Transverse colon (tissue), 4 donors: ENCODE measurements at regions not wholly inside any gene's neighbourhood (a gene's known extent, or its start where the extent isn't known, plus 50 kb on each side); places are given as distances from the start of the nearest gene placed in this dataset.
"Not testable (repeated sequence)": the region's sequence is repeated elsewhere in the genome, so short reads cannot be mapped to it uniquely, and the experiment has no call there.

Experiments used
- DNase-seq: peaks from one replicate; pipeline ENCODE4 v3.0.0-alpha.2; 2019
- H3K27ac ChIP-seq, 4 donors: fragments of 200-600 bp; sonication (generic); 2 replicates each; pipeline ENCODE4 v1.5.1; 2016 to 2018; ENCODE audit warnings: inconsistent platforms in 4 of 4
- H3K27me3 ChIP-seq: fragments of 200-600 bp; sonication (generic); 2 replicates; pipeline ENCODE4 v1.5.1; 2017; ENCODE audit warnings: inconsistent platforms
- H3K36me3 ChIP-seq, 4 donors: fragments of 200-600 bp; sonication (generic); 2 replicates each; pipeline ENCODE4 v1.5.1; 2017 to 2019; ENCODE audit warnings: inconsistent platforms in 4 of 4
- H3K4me1 ChIP-seq, 4 donors: fragments of 200-600 bp; sonication (generic); 2 replicates each; pipeline ENCODE4 v1.5.1; 2017 to 2020; ENCODE audit warnings: inconsistent platforms in 4 of 4
- H3K4me3 ChIP-seq, 4 donors: fragments of 200-600 bp; sonication (generic); 1 replicate in 1 of 4; 2 replicates in 3 of 4; pipeline versions ENCODE4 v1.5.1 to v1.6.1; 2017 to 2019; ENCODE audit warnings: inconsistent platforms in 4 of 4
- H3K9me3 ChIP-seq, 2 donors: fragments of 200-600 bp; sonication (generic); 2 replicates each; pipeline ENCODE4 v1.5.1; 2017 to 2019; ENCODE audit warnings: inconsistent platforms in 2 of 2
- EP300 ChIP-seq: sonication (generic); formaldehyde crosslinking; IDR thresholded peaks from one replicate; pipeline ENCODE4 v1.6.1; 2017; ENCODE audit warnings: antibody characterized with exemption, low read depth
- POLR2A ChIP-seq: fragments of 450-650 bp; IDR thresholded peaks from one replicate; pipeline ENCODE4 v1.6.1; 2016; ENCODE audit warnings: antibody characterized with exemption, mild to moderate bottlenecking, moderate library complexity
- POLR2AphosphoS5 ChIP-seq, 3 donors: sonication (generic); formaldehyde crosslinking; IDR thresholded peaks; one replicate each; pipeline ENCODE4 v1.6.1; 2016; ENCODE audit warnings: antibody characterized with exemption in 3 of 3
- WGBS, 2 donors: methylation state at CpG; one replicate each; pipeline ENCODE4 v1.1.5; 2018; ENCODE audit warnings: low coverage in 1 of 2; 5-methylcytosine and 5-hydroxymethylcytosine counted together
- in situ Hi-C, 4 donors: fragments of 200-750 bp; cut with MboI; loops; one replicate each; pipeline versions ENCODE4 v1.15.0 to v1.15.1; 2017; ENCODE audit warnings: low sequenced_read_pairs in 3 of 4, low pct_ligation_motif_present in 1 of 4, low pct_unique_long_range_greater_than_20kb in 1 of 4
- intact Hi-C: fragments of 100-400 bp; cut with DNase I; formaldehyde crosslinking; loops from one replicate; pipeline ENCODE4 v1.15.1; 2023; ENCODE audit warnings: low total_unique reads
- TF ChIP-seq, protein P1 (sequence below), 5 experiments: fragments of 200-600 bp in 3 of 5; fragments of 450-650 bp in 2 of 5; sonication (generic) in 3 of 5; IDR thresholded peaks; 1 replicate in 2 of 5; 2 replicates in 3 of 5; pipeline ENCODE4 v1.5.1; 2016 to 2017; ENCODE audit warnings: antibody characterized with exemption in 5 of 5, inconsistent platforms in 3 of 5, mild to moderate bottlenecking in 2 of 5, moderate library complexity in 1 of 5

DNA sequence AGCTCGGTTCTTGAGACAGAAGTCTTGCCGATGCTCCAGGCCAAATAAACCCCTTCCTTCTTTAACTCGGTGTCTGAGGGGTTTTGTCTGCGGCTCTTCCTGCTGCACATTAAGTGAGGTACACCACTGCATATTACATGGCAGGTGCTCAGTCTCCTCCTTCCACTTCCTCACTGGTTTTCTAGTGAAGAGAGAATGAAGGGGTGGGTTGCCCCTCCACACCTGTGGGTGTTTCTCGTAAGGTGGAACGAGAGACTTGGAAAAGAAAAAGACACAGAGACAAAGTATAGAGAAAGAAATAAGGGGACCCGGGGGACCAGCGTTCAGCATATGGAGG lies 138.0 kb downstream of the OR2B2 start:
- Histone ChIP-seq H3K4me1 (peaks cover 0 to 60% (median 30%) of the 10 kb centered on the region in 4 donors), H3K27ac (peak overlapping the region; percentile 79 to 89 (median 87)), H3K27me3 (peaks cover 20% of the 10 kb centered on the region)
- H3K36me3 ChIP-seq, H3K9me3 ChIP-seq, intact Hi-C loops, DNase-seq, H3K4me3 ChIP-seq: not testable (repeated sequence)
- WGBS, 2 donors, result 58 to 64% methylated on average over 7 to 8 of the region's 8 CpGs
- TF ChIP-seq POLR2A, result peak; percentile 16
- in situ Hi-C loops, result loop anchor here in 3 of 4 donors (10.0 to 25.0 kb wide), 3 partner anchors 121 to 462 kb away; partner anchors contain the start of gene POM121L2 (in 1 of the 3)

DNA sequence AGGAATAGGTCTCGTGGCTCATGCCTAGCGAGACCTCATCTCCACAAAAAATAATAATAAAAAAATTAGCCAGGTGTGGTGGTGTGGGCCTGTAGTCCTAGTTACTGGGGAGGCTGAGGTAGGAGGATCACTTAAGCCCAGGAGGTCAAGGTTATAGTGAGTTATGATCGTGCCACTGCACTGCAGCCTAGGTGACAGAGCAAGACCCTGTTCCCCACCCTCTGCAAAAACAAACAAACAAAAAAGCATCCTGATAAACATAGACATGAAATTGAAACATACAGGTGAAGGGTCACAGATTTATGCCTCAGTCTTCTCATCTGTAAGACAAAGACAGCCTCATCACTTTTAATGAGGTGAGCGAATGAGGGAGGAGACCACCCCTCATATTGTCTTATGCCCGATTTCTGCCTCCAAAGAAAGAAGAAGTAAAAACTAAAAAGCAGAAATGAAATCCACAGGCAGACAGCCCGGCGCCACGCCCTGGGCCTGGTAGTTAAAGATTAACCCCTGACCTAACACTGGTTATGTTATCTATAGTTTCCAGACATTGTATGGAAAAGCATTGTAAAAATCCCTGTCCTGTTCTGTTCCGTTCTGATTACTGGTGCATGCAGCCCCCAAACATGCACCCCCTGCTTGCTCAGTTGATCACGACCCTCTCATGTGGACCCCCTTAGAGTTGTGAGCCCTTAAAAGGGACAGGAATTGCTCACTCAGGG lies 138.5 kb downstream of the OR2B2 start:
- Histone ChIP-seq H3K4me3 (peak overlapping the region in 1 of 4 donors; percentile 9), H3K27ac (peak overlapping the region; percentile 79 to 89 (median 87)), H3K4me1 (peaks cover 0 to 55% (median 30%) of the 10 kb centered on the region in 4 donors), H3K27me3 (peaks cover 17% of the 10 kb centered on the region)
- H3K36me3 ChIP-seq, intact Hi-C loops, H3K9me3 ChIP-seq: not testable (repeated sequence)
- in situ Hi-C loops, result loop anchor here in 3 of 4 donors (10.0 to 25.0 kb wide), 3 partner anchors 121 to 461 kb away; partner anchors contain the start of gene POM121L2 (in 1 of the 3)
- peak; percentile 75 for DNase-seq
- WGBS, 2 donors, result 47 to 78% methylated on average over 5 to 10 of the region's 10 CpGs

- intact Hi-C loops (no loop called here), in situ Hi-C loops (loop anchor here in 3 of 4 donors (10.0 to 25.0 kb wide), 3 partner anchors 122 to 460 kb away; partner anchors contain the start of gene POM121L2 (in 1 of the 3))
- Histone ChIP-seq H3K27ac (peak overlapping the region; percentile 79 to 89 (median 87)), H3K27me3 (peaks cover 10% of the 10 kb centered on the region), H3K9me3 (no peaks in the 10 kb centered on the region), H3K36me3 (no peaks in the 10 kb centered on the region), H3K4me3 (peak overlapping the region in 2 of 4 donors; percentile 2 to 9), H3K4me1 (peaks cover 0 to 50% (median 30%) of the 10 kb centered on the region in 4 donors)
- peak in 2 of 3 donors; percentile 54 to 72 for TF ChIP-seq POLR2AphosphoS5 (IDR thresholded peaks at IDR 0.05)
- peak; percentile 33 for TF ChIP-seq POLR2A
- TF ChIP-seq EP300, result no peak
- TF ChIP-seq, protein P1, sequence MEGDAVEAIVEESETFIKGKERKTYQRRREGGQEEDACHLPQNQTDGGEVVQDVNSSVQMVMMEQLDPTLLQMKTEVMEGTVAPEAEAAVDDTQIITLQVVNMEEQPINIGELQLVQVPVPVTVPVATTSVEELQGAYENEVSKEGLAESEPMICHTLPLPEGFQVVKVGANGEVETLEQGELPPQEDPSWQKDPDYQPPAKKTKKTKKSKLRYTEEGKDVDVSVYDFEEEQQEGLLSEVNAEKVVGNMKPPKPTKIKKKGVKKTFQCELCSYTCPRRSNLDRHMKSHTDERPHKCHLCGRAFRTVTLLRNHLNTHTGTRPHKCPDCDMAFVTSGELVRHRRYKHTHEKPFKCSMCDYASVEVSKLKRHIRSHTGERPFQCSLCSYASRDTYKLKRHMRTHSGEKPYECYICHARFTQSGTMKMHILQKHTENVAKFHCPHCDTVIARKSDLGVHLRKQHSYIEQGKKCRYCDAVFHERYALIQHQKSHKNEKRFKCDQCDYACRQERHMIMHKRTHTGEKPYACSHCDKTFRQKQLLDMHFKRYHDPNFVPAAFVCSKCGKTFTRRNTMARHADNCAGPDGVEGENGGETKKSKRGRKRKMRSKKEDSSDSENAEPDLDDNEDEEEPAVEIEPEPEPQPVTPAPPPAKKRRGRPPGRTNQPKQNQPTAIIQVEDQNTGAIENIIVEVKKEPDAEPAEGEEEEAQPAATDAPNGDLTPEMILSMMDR (IDR thresholded peaks at IDR 0.05), result peak; percentile 93 to 98 (median 94)
- DNase-seq, result peak; percentile 93
- 21 to 27% methylated on average over 3 to 33 of the region's 33 CpGs for WGBS, 2 donors
Observed at GRCh38 chr6:27772261-27773001, 139.8 kb downstream of the OR2B2 start.

GRCh38 chr6:27771235-27771634 lies 141.0 kb downstream of the OR2B2 start:
- TF ChIP-seq, protein P1 (IDR thresholded peaks at IDR 0.05), result no peak
- TF ChIP-seq POLR2AphosphoS5 (IDR thresholded peaks at IDR 0.05), result no peak
- no peak for TF ChIP-seq EP300
- no peak for TF ChIP-seq POLR2A
- H3K36me3 ChIP-seq, result no peaks in the 10 kb centered on the region
- 58 to 62% methylated on average over 3 to 4 of the region's 4 CpGs for WGBS, 2 donors
- peaks cover 10% of the 10 kb centered on the region for H3K27me3 ChIP-seq
- no peaks in the 10 kb centered on the region for H3K9me3 ChIP-seq
- peak overlapping the region in 1 of 4 donors; percentile 9 for H3K4me3 ChIP-seq
- DNase-seq, result no peak
- in situ Hi-C loops (loop anchor here in 3 of 4 donors (10.0 to 25.0 kb wide), 3 partner anchors 124 to 459 kb away; partner anchors contain the start of gene POM121L2 (in 1 of the 3)), intact Hi-C loops (no loop called here)
- peaks cover 0 to 41% (median 28%) of the 10 kb centered on the region in 4 donors for H3K4me1 ChIP-seq
- peak overlapping the region in 1 of 4 donors; percentile 89 for H3K27ac ChIP-seq

DNA sequence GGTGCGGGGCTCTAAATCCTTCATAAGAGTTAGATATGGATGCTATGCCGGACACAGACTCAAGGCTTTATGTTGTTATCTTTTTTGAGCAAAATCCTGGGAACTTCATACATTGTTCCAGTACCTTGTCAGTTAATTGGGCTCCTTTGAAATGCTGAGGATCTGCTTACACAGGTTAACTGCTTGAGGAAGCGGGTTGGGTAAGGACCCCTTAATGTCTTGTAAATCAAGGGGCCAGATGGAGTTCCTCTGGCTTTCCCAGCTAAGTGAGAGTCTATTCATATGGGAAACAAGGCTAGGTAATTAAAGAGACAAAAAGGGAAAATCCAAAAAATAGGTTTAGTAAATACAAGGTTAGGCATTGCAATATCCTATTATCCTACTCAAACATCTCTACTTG lies 141.5 kb downstream of the OR2B2 start:
- intact Hi-C loops, result no loop called here
- no peak overlapping the region for H3K27ac ChIP-seq
- H3K36me3 ChIP-seq, result no peaks in the 10 kb centered on the region
- H3K9me3 ChIP-seq, result no peaks in the 10 kb centered on the region
- 82 to 88% methylated on average over 3 of the region's 3 CpGs for WGBS, 2 donors
- no peak for TF ChIP-seq POLR2AphosphoS5 (IDR thresholded peaks at IDR 0.05)
- TF ChIP-seq POLR2A, result no peak
- TF ChIP-seq, protein P1 (IDR thresholded peaks at IDR 0.05), result no peak
- no peak for TF ChIP-seq EP300
- no peak for DNase-seq
- in situ Hi-C loops, result loop anchor here in 3 of 4 donors (10.0 to 25.0 kb wide), 3 partner anchors 124 to 458 kb away; partner anchors contain the start of gene POM121L2 (in 1 of the 3)
- H3K27me3 ChIP-seq, result peaks cover 10% of the 10 kb centered on the region
- H3K4me1 ChIP-seq, result peaks cover 0 to 38% (median 26%) of the 10 kb centered on the region in 4 donors
- H3K4me3 ChIP-seq, result no peak overlapping the region
